ENCODE measurements at regions not wholly inside any gene's neighbourhood (a gene's known extent, or its start where the extent isn't known, plus 50 kb on each side); places are given as distances from the start of the nearest gene placed in this dataset.
"Not testable (repeated sequence)": the region's sequence is repeated elsewhere in the genome, so short reads cannot be mapped to it uniquely, and the experiment has no call there.

DNA sequence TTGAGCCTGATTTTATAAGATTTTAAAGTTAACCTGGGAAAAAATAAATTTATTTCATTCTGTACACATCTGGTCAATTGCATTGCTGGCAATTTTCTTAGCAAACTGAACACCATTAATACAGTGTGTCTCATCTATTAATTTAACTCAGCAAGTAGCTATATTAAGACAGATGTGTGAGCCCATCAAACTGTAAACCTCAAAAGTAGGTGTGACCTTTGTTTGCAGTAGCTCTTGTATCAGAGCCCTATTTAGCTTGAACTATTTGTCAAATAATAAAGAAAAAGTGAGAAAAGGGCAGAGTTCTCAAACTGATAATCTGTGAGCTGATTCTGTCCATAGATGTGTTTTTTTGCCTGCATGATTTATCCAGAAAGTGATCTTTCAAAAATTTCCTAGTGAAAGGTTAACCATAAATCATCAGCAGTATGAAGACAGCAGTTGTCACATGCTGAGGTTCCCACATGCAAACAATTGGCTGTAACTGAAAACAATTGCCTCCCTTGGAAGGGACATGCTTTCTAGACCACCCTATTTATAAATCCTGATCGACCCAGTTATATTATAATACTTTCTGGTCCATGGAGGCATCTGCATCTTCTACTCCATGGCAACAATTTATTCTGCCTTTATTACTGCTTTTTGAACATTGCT, 646.5 kb downstream of the NSUN3 start:
- no peak for DNase-seq (ENCODE audit: low spot score)

GRCh38 chr3:94714194-94714593, 651.3 kb downstream of the NSUN3 start:
- no peak for DNase-seq (ENCODE audit: low spot score)

DNA sequence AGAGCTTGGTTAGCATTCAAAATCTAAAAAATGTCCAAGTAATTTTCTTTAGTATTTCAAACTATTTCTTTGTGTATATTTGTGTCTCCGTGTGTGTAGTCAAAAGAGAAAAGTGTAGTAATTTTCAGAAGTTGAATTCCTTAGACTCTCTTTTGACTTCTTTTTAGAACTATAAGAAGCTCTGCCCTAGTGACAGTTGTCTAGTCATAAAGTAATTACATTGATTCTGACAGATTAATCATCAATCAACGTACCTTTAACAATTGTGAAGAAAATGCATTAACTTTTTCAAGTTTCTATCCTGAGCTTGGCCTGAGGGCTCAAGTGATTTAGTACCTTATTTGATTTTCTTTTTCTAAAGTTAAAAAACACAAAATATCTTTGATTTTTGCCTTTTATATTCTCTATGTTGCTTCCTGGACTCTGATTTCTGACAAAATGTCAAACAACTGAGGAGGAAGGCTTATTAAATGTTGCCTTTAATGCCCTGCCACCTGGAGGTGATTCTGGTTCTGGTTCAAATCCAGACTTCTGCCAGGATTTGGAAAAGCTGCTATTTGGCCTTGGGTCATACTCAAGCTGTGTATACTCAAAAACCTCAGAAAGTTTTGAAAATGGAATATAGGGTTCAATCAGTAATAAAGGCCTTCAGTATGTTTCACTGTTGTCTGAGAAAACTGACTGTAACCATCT, 653.6 kb downstream of the NSUN3 start:
- DNase-seq (ENCODE audit: low spot score), result no peak

- no peak for DNase-seq (ENCODE audit: low spot score)
These were observed 671.3 kb downstream of the NSUN3 start for GRCh38 chr3:94734206-94734605.

DNA sequence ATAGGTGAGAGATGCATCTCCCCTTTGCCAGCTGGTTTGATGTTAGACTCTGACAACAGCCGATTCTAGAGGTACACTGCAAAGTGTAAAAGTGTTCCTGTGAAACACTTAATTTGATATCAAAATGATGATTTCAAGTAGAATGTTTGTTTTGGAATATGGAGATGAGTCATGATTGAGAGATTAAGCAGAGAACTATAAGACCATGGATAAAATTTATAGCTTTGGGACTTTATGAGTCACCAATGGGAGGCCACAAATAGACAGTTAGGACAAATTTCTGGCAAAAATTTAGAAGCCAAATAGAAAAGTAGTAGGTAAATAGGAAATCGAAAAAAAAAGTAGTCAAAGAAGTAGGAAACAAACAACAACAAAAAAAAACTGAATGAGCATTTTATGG, 672.5 kb downstream of the NSUN3 start:
- DNase-seq (ENCODE audit: low spot score), result no peak

DNA sequence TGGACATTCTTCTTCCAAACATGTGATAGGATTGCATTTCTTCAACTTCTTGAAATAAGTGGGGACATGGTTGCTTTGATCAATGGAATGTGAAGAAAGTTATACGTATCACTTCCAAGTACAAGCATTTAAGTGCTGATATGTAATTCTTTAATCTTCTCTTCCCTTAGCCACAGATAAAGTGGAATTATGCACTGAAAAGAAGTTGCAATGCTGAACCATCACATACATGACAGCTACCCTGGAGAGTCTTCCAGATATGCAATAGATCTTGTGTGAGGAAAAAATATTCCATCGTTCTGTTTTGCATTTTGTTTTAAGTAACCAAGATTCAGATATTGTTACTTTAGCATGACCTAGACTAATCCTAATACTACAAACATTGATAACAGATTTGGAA, 674.3 kb downstream of the NSUN3 start:
- DNase-seq (ENCODE audit: low spot score), result no peak

DNA sequence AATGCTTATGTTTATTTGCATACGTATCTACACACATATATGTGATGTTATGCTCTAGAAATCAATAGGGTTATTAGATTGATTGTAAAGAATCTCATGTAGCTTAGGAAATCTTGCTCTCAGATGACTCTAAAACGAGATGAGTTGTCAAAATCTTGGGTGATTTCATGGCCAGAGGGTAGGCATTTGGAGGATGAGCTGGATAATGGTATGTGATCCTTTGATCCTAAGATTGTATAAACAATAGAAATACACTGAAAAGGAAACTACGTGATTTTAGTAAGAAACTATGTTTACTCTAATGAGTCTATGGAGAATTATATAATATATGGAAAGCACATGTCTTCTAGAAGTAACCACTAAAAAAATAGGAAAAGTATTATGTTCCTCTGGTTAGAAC, 676.6 kb downstream of the NSUN3 start:
- DNase-seq (ENCODE audit: low spot score), result no peak

- no peak for DNase-seq (ENCODE audit: low spot score)
These were observed 695.9 kb downstream of the NSUN3 start for GRCh38 chr3:94758751-94759150.

DNA sequence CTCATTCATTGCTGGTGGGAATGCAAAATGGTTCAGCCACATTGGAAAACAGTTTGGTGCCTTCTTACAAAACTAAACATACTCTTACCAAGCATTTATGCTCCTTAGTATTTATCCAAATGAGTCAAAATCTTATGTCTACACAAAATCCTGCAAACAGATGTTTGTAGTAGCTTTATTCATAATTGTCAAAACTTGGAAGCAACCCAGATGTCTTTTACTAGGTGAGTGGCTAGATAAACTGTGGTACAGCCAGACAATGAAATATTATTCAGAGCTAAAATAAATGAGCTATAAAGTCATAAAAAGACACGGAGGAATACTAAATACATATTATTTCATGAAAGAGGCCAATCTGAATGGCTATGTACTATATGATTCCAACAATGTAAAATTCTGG, 709.5 kb downstream of the NSUN3 start:
- DNase-seq (ENCODE audit: low spot score), result no peak

DNA sequence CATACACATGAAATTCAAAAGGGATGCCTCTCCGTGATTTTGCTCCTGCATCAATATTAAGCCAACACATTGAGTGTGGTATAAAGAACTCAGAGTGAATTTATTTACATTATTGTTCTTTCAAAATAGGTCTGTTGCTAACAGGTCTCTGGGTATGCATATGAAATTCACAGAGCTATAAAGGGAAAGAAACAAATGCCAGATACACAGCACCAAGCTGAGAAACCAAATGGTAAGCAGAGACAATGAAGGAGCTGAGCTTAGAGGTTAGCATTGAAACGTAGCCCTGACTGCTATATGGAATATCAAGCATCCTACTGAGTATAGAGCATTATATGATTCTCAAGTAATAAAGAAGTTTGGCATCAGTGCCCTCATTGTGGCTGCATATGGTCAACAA, 712.9 kb downstream of the NSUN3 start:
- DNase-seq (ENCODE audit: low spot score), result no peak

DNA sequence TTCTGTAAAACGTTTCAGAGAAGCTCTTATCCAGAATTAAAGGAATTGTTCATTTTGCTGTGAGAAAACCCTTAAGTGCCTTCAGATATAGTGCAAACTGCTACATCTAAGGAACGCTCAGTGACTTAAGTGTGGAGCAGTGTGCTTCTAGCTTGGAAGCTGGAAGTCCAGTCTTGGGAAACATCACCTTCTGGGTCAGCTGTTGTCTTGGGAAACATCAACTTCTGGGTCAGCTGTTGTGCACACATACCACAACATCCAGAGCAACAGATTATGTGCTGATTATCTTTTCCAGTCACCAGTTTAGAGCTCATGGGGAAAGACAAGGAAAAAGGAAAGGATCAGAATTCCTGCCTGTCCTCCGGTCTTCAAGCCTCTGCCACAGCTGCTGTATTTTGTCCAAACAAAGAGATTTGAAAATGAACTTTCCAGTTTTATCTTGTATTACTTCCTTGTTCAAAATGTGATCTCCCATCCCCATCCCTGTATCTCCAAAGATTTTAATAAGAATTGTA, 713.6 kb downstream of the NSUN3 start:
- no peak for DNase-seq (ENCODE audit: low spot score)

- no peak for DNase-seq (ENCODE audit: low spot score)
These were observed 715.4 kb downstream of the NSUN3 start for GRCh38 chr3:94778289-94778688.

DNA sequence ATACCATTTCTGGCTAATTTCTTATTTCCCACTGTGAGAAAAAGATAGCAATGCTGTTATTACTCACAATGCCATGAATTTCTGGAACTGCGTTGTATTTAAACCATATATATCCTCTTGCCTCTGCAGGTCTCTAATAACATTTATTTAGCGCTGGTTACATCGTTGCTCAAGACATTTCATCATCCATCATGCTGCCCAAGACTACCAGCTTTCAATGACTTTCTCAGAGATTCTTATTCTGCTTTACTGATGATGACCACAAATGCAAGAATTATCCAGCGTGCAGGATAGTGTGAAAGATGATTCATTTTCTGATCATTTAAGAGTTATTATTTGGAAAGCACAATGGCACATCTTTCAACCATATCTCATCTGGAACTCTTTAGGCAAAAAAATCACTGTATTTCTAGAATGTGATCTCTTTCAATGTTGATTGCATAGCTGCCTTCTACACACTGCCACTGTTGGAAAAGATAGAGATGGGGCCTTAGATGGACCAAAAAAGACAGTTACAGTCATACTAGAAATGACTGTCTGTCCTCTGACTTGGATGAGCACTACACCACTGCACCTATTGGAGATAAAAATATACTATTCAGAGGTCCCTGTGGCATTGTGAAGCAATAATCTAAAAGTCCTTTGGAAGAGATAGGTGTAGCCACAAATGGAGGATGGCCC, 716.1 kb downstream of the NSUN3 start:
- no peak for DNase-seq (ENCODE audit: low spot score)

DNA sequence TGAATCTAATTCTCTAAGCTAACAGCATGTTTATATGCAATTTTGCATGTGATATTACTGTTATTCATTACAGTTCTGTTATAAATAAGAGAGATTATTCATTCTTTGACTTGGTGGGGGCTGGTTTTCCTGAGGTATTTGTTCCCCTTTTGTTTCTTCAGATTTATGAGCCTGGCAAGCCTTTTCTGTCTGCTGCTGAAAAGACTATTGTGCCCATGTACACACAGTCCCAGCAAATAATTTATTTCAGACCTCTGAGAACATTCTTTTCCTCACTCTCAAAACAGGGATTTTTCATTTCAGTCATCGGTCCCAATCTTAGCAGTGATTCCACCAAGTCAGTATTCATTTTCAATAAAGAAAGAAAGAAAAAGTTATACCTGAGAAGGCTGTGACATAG, 716.8 kb downstream of the NSUN3 start:
- DNase-seq (ENCODE audit: low spot score), result no peak

GRCh38 chr3:94784274-94784673, 721.4 kb downstream of the NSUN3 start:
- DNase-seq (ENCODE audit: low spot score), result no peak

DNA sequence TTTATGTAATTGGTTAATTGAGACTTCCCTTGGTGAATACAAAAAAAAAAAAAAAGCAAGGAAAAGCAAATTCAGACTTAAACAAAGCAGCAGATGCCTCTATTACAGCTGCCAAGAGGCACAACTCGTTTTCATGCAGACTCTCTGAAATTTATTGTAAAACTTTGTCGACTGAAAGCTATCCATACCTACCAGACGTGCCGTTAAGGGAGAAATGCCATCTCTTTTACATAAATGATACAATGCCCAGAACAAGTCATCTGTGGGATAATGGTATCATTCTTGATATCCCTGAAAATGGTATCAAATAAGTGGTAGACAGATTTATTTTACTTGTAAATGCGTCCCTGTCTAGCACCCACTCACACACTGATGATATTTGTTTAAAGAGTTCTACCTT, 724.2 kb downstream of the NSUN3 start:
- DNase-seq (ENCODE audit: low spot score), result no peak

DNA sequence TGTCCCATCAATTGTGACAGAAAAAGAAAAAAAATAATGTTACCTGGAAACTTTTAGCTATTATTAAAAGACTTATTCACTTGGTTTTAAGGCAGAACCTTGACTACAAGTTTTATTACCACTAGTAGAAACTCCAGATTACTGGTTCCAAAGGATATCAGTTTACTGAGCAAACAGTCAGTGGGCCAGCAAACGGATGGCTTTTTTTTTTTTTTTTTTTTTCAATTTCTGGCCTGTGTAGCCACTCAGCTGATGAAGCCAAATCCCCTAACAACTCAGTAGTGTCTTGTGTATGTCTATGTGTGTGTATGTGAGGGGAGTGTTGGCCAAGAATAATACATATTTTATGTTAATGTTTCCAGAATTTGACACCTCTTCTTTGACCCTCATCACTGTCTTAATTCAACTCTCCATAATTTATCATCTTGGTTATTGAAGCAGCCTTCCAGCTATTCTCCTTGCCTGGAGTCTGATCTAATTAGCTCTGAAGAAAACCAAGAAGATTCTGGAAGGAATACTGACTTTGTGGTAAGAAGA, 724.9 kb downstream of the NSUN3 start:
- no peak for DNase-seq (ENCODE audit: low spot score)

GRCh38 chr3:94794563-94794962, 731.7 kb downstream of the NSUN3 start:
- no peak for DNase-seq (ENCODE audit: low spot score)

DNA sequence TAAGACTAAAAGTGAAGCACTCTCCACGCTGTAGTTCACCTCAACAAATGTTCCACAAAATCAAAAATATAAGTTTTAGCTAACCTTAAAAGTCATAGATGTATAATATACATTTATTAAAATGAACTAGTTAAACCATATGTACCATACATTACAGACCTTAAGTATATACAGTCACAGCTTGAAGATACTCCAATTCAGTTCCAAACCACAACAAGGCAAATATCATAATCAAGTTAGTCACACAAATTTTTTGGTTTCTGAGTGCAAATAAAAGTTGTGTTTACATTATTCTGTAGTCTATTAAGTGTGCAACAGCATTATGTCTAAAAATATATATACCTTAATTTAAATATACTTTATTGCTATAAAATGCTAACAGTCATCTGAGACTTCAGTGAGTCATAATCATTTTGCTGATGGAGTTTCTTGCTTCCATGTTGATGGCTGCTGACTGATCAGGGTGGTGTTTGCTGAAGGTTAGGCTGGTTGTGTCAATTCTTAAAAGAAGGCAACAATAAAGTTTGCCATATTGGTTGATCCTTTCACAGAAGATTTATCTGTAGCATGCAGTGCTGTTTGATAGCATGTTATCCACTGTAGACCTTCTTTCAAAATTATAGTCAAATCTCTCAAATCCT, 736.7 kb downstream of the NSUN3 start:
- no peak for DNase-seq (ENCODE audit: low spot score)

DNA sequence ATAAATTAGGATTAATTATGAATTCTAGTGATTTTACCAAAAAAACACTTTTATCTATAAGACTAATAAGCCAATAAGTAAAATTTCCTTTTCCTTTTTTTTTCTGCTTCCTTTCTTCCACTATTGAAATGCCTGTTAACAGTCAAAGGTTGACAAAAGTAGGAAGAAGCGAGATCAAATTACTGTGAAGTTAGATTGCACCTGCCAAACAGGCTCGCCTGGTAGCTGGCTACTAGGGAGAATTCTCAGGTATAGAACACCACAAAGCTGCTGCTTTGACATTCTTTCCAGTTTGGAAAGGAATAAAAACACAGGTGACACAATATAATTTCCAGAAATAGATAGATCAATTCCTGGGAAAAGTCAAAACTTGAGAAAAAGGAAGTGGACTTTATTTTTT, 749.0 kb downstream of the NSUN3 start:
- no peak for DNase-seq (ENCODE audit: low spot score)

- DNase-seq (ENCODE audit: low spot score), result no peak
These were observed 758.4 kb downstream of the NSUN3 start for GRCh38 chr3:94821241-94821640.

DNA sequence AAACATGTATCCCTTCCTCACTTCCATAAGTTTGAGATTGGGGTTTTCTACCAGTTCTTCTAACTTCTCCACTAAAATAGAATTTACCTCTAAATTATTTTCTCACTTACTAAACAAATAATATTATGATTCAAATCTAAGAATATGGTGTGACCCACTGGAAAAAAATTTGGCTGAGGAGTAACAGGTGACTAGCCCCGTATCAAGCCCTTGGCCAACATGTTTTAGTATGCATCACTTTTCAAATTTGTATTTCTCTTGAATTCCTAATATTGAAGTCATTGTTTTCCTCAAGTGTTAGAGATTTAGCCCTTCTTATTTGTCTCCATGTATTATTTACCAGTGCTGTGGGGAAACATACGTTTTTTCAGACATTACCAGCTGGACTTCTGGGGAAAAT, 759.4 kb downstream of the NSUN3 start:
- no peak for DNase-seq (ENCODE audit: low spot score)

GRCh38 chr3:94846251-94846650, 783.4 kb downstream of the NSUN3 start:
- DNase-seq (ENCODE audit: low spot score), result not testable (repeated sequence)
